Spleen (tissue), 7 donors: ENCODE measurements at regions not wholly inside any gene's neighbourhood (a gene's known extent, or its start where the extent isn't known, plus 50 kb on each side); places are given as distances from the start of the nearest gene placed in this dataset.

Experiments used
- CTCF ChIP-seq, 11 experiments: fragments of 200-600 bp in 7 of 11; fragments of 450-650 bp in 4 of 11; sonication (generic) in 4 of 11; IDR thresholded peaks in 8 of 11; conservative IDR thresholded peaks in 3 of 11; 1 replicate in 7 of 11; 2 replicates in 4 of 11; pipeline versions ENCODE4 v1.4.0 to v1.8.0; 2016 to 2021; ENCODE audit warnings: antibody characterized with exemption in 11 of 11, inconsistent platforms in 4 of 11, mild to moderate bottlenecking in 1 of 11
- POLR2A ChIP-seq, 3 donors: fragments of 450-650 bp; IDR thresholded peaks; one replicate each; pipeline ENCODE4 v1.5.1; 2017; ENCODE audit warnings: antibody characterized with exemption in 3 of 3, mild to moderate bottlenecking in 1 of 3
- POLR2AphosphoS5 ChIP-seq, 3 donors: sonication (generic); formaldehyde crosslinking; IDR thresholded peaks; one replicate each; pipeline ENCODE4 v1.5.1; 2017; ENCODE audit warnings: antibody characterized with exemption in 3 of 3
- donor health status: DM: no; HTN: no; CAD: no; lungs with moderate emphysema.
- donor health status: DM: no; HTN: no; CAD: no.
- donor health status: DM: no; HTN: no; CAD: no.

- TF ChIP-seq POLR2AphosphoS5 (IDR thresholded peaks at IDR 0.05) (no peak), CTCF (IDR thresholded peaks at IDR 0.05 in 8 of 11, conservative IDR thresholded peaks at IDR 0.05 in 3 of 11) (no peak), POLR2A (IDR thresholded peaks at IDR 0.05) (no peak)
Measured at GRCh38 chr9:2292733-2293132, 277.6 kb downstream of the SMARCA2 start.
